ENCODE measurements at regions not wholly inside any gene's neighbourhood (a gene's known extent, or its start where the extent isn't known, plus 50 kb on each side); places are given as distances from the start of the nearest gene placed in this dataset.

DNA sequence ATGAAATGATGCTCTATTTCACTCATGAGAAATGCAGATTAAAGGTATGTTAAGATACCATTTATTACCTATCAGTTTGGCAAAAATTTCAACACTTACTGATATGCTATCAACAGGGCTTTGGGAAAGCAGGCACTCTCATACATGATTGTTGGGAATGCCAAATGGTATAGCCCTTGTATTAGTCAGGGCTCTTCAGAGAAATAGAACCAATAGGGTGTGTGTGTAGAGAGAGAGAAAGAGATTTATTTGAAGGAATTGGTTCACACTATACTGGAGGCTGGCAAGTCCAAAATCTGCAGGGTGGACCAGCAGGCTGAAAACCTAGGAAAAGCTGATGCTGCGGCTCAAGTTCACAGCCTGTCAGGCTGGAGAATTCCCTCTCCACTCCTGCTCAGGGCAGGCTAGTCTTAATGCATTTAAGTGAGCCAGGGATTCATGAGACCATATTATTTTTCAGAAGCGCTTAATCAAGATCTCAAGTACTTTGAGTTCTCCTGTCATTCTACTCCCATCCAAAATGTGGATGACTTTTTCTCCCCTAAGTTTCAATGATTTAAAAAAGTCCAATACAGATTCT lies 72.4 kb downstream of the NHLRC3 start:
- ATAC-seq (ENCODE audit: low FRiP score) (no peak), DNase-seq (ENCODE audit: low spot score) (no peak)
- TF ChIP-seq, protein P1, sequence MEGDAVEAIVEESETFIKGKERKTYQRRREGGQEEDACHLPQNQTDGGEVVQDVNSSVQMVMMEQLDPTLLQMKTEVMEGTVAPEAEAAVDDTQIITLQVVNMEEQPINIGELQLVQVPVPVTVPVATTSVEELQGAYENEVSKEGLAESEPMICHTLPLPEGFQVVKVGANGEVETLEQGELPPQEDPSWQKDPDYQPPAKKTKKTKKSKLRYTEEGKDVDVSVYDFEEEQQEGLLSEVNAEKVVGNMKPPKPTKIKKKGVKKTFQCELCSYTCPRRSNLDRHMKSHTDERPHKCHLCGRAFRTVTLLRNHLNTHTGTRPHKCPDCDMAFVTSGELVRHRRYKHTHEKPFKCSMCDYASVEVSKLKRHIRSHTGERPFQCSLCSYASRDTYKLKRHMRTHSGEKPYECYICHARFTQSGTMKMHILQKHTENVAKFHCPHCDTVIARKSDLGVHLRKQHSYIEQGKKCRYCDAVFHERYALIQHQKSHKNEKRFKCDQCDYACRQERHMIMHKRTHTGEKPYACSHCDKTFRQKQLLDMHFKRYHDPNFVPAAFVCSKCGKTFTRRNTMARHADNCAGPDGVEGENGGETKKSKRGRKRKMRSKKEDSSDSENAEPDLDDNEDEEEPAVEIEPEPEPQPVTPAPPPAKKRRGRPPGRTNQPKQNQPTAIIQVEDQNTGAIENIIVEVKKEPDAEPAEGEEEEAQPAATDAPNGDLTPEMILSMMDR (IDR thresholded peaks at IDR 0.05), result no peak

DNA sequence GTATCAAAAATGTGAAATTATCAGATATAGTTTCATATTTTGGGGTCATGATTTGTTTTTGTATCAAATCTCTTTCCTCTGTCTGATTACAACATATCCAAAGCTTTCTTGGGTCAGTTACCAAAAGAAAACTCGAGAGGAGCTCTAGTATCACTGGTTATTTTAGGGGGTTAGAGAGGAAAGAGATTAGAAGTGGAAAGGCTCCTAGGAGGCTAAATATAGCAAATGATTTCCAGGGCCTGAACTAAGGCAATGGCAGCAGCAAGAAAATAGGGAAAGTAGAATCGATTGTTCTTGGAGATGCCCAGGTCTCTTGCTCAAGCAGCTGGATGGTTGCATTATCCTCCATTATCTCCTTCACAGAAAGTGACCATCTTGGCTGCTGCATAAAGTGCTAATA lies 72.9 kb downstream of the NHLRC3 start:
- TF ChIP-seq, protein P1 (IDR thresholded peaks at IDR 0.05), result no peak
- no peak for DNase-seq (ENCODE audit: low spot score)
- ATAC-seq (ENCODE audit: low FRiP score), result no peak

DNA sequence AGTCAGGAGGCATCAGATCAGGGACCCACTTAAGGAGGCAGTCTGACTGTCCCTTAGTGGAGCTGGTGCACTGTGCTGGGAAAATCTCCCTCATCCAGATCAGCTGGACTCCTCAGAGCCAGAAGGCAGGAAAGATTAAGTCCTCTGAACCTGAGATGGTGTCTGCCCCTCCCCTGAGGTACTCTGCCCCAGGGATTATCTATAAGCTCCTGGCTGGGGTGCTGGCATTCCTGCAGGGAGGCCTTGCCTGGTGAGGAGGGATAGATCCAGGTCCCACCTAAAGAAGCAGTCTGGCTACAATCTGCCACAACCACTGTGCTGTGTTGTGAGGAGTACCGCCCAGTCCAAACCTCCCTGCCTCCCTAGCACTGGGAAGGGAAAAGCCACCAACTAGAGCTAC lies 81.2 kb downstream of the NHLRC3 start:
- no peak for DNase-seq (ENCODE audit: low spot score)
- TF ChIP-seq, protein P1 (IDR thresholded peaks at IDR 0.05), result no peak
- ATAC-seq (ENCODE audit: low FRiP score), result no peak

DNA sequence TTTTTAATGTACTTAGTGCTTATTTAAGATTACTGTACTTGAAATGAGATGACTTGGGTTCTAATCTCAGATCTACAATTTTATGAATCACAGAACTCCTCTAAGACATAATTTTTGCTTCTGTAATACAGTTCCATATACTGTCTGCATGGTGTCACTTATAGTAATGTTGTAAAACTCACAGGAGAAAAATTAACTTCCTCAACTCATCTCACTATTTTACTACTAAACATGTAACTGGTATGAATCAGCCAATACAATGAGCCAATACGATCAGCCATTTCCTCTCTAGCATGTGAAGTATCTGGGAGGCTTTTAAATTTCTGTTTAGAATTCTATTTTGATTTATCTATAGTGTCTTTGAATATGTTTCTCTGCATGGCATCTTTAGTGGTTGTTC lies 85.3 kb downstream of the NHLRC3 start:
- TF ChIP-seq, protein P1 (IDR thresholded peaks at IDR 0.05), result no peak
- no peak for DNase-seq (ENCODE audit: low spot score)
- ATAC-seq (ENCODE audit: low FRiP score), result no peak

DNA sequence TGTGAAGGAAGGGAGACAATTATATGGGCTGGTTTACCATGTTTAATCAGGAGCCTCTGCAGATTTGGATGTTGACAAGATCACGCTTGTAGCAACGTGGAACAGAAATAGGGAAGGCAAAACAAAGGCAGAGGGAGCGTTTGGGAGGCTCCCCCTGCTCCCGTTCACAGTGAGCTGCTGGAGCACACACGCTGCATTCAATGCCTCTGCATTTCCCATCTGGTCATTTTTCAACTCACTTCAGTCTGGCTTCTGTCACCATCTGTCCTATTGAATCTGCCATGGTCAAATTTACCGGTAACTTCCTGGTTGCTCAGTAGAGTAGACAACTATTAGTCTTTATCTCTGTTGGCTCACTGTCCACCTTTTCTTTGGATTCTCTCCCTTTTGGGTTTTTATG lies 91.0 kb downstream of the NHLRC3 start:
- TF ChIP-seq, protein P1 (IDR thresholded peaks at IDR 0.05), result no peak
- ATAC-seq (ENCODE audit: low FRiP score) (no peak), DNase-seq (ENCODE audit: low spot score) (no peak)

DNA sequence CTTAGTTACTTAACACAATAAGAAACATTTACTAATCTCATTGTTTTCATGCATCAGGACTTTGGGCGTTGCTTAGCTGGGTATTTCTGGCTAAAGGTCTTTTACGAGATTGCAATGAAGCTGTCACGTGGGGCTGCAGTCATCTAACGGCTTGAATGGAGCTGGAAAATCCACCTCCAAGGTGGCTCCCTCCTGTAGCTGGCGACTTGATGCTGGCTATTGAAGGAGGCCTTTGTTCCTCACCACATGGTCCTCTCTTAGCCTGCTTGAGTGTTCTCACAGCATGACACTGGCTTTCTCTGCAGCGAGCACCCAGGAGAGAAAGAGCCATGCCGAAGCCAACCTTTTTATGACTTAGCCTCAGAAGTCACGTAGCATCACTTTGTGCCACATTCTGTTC lies 92.0 kb downstream of the NHLRC3 start:
- TF ChIP-seq, protein P1 (IDR thresholded peaks at IDR 0.05), result no peak
- DNase-seq (ENCODE audit: low spot score) (no peak), ATAC-seq (ENCODE audit: low FRiP score) (no peak)
